HUES48 (cell line): ENCODE measurements at regions not wholly inside any gene's neighbourhood (a gene's known extent, or its start where the extent isn't known, plus 50 kb on each side); places are given as distances from the start of the nearest gene placed in this dataset.

ENCODE experiments used
- H3K27ac ChIP-seq: one replicate; pipeline ENCODE4 v1.7.0; 2013; ENCODE audit warnings: low read depth, low read length, inconsistent platforms
- H3K27me3 ChIP-seq: 2 replicates; pipeline ENCODE4 v1.6.1; 2013; ENCODE audit warnings: mild to moderate bottlenecking, low read length; ENCODE audit not compliant: control insufficient read depth, insufficient read depth
- H3K36me3 ChIP-seq: 2 replicates; pipeline ENCODE4 v1.6.1; 2013; ENCODE audit warnings: low read length; ENCODE audit not compliant: control insufficient read depth, insufficient read depth
- H3K4me1 ChIP-seq: 2 replicates; pipeline ENCODE4 v1.6.1; 2013; ENCODE audit warnings: mild to moderate bottlenecking, low read length; ENCODE audit not compliant: control insufficient read depth, insufficient read depth
- H3K4me3 ChIP-seq: 2 replicates; pipeline ENCODE4 v1.5.1; 2013; ENCODE audit warnings: mild to moderate bottlenecking, low read depth, low read length
- H3K9ac ChIP-seq: 2 replicates; pipeline ENCODE4 v1.6.1; 2013; ENCODE audit warnings: mild to moderate bottlenecking, low read depth, low read length, moderate library complexity
- H3K9me3 ChIP-seq: 2 replicates; pipeline ENCODE4 v1.6.1; 2013; ENCODE audit warnings: low read length; ENCODE audit not compliant: control insufficient read depth, insufficient read depth

GRCh38 chr10:9800011-9800410 is 1217.7 kb upstream of the CELF2 start:
- no peak overlapping the region for H3K27ac ChIP-seq
- H3K9ac ChIP-seq, result no peak overlapping the region
- H3K27me3 ChIP-seq, result no peaks in the 10 kb centered on the region
- H3K4me1 ChIP-seq, result no peaks in the 10 kb centered on the region
- H3K36me3 ChIP-seq, result no peaks in the 10 kb centered on the region
- no peaks in the 10 kb centered on the region for H3K9me3 ChIP-seq
- no peak overlapping the region for H3K4me3 ChIP-seq

GRCh38 chr10:9800571-9800970 is 1217.1 kb upstream of the CELF2 start:
- no peak overlapping the region for H3K27ac ChIP-seq
- no peaks in the 10 kb centered on the region for H3K9me3 ChIP-seq
- no peaks in the 10 kb centered on the region for H3K36me3 ChIP-seq
- no peaks in the 10 kb centered on the region for H3K4me1 ChIP-seq
- H3K4me3 ChIP-seq, result no peak overlapping the region
- no peaks in the 10 kb centered on the region for H3K27me3 ChIP-seq
- H3K9ac ChIP-seq, result no peak overlapping the region

- H3K36me3 ChIP-seq, result no peaks in the 10 kb centered on the region
- no peak overlapping the region for H3K4me3 ChIP-seq
- H3K4me1 ChIP-seq, result no peaks in the 10 kb centered on the region
- H3K9me3 ChIP-seq, result no peaks in the 10 kb centered on the region
- no peaks in the 10 kb centered on the region for H3K27me3 ChIP-seq
- H3K9ac ChIP-seq, result no peak overlapping the region
- H3K27ac ChIP-seq, result no peak overlapping the region
Measured at GRCh38 chr10:9807846-9808245, 1209.8 kb upstream of the CELF2 start.

GRCh38 chr10:9811601-9812000 is 1206.1 kb upstream of the CELF2 start:
- H3K9ac ChIP-seq, result no peak overlapping the region
- H3K27me3 ChIP-seq, result no peaks in the 10 kb centered on the region
- H3K4me3 ChIP-seq, result no peak overlapping the region
- H3K27ac ChIP-seq, result no peak overlapping the region
- no peaks in the 10 kb centered on the region for H3K9me3 ChIP-seq
- no peaks in the 10 kb centered on the region for H3K4me1 ChIP-seq
- H3K36me3 ChIP-seq, result no peaks in the 10 kb centered on the region

GRCh38 chr10:9814285-9814864 is 1203.3 kb upstream of the CELF2 start:
- Histone ChIP-seq H3K9ac (no peak overlapping the region), H3K4me1 (no peaks in the 10 kb centered on the region), H3K4me3 (no peak overlapping the region), H3K27ac (no peak overlapping the region), H3K36me3 (no peaks in the 10 kb centered on the region), H3K27me3 (no peaks in the 10 kb centered on the region), H3K9me3 (no peaks in the 10 kb centered on the region)

GRCh38 chr10:9819756-9820494 is 1197.7 kb upstream of the CELF2 start:
- Histone ChIP-seq H3K36me3 (no peaks in the 10 kb centered on the region), H3K9ac (no peak overlapping the region), H3K27me3 (no peaks in the 10 kb centered on the region), H3K9me3 (no peaks in the 10 kb centered on the region), H3K4me1 (no peaks in the 10 kb centered on the region), H3K27ac (no peak overlapping the region), H3K4me3 (no peak overlapping the region)

- Histone ChIP-seq H3K9ac (no peak overlapping the region), H3K27me3 (no peaks in the 10 kb centered on the region), H3K36me3 (no peaks in the 10 kb centered on the region), H3K4me1 (no peaks in the 10 kb centered on the region), H3K27ac (no peak overlapping the region), H3K4me3 (no peak overlapping the region), H3K9me3 (no peaks in the 10 kb centered on the region)
Measured at GRCh38 chr10:9823268-9823930, 1194.3 kb upstream of the CELF2 start.

- H3K27me3 ChIP-seq, result no peaks in the 10 kb centered on the region
- H3K36me3 ChIP-seq, result no peaks in the 10 kb centered on the region
- H3K4me3 ChIP-seq, result no peak overlapping the region
- H3K9me3 ChIP-seq, result no peaks in the 10 kb centered on the region
- H3K9ac ChIP-seq, result no peak overlapping the region
- no peak overlapping the region for H3K27ac ChIP-seq
- H3K4me1 ChIP-seq, result no peaks in the 10 kb centered on the region
Measured at GRCh38 chr10:9824631-9825071, 1193.0 kb upstream of the CELF2 start.

- Histone ChIP-seq H3K9ac (no peak overlapping the region), H3K4me1 (no peaks in the 10 kb centered on the region)
Measured at GRCh38 chr10:9825491-9826018, 1192.1 kb upstream of the CELF2 start.

GRCh38 chr10:9828110-9828509 is 1189.6 kb upstream of the CELF2 start:
- no peaks in the 10 kb centered on the region for H3K9me3 ChIP-seq
- H3K27me3 ChIP-seq, result no peaks in the 10 kb centered on the region
- no peak overlapping the region for H3K4me3 ChIP-seq
- H3K9ac ChIP-seq, result no peak overlapping the region
- H3K4me1 ChIP-seq, result no peaks in the 10 kb centered on the region
- no peak overlapping the region for H3K27ac ChIP-seq
- H3K36me3 ChIP-seq, result no peaks in the 10 kb centered on the region

More at GRCh38 chr10:9825491-9826018, 1192.1 kb upstream of the CELF2 start:
- Histone ChIP-seq H3K4me3 (no peak overlapping the region), H3K27me3 (no peaks in the 10 kb centered on the region), H3K36me3 (no peaks in the 10 kb centered on the region), H3K9me3 (no peaks in the 10 kb centered on the region), H3K27ac (peak overlapping the region; percentile 59)

GRCh38 chr10:9833942-9834341 is 1183.7 kb upstream of the CELF2 start:
- H3K4me3 ChIP-seq, result no peak overlapping the region
- no peak overlapping the region for H3K27ac ChIP-seq
- H3K9me3 ChIP-seq, result no peaks in the 10 kb centered on the region
- H3K36me3 ChIP-seq, result no peaks in the 10 kb centered on the region
- no peaks in the 10 kb centered on the region for H3K27me3 ChIP-seq
- no peak overlapping the region for H3K9ac ChIP-seq
- H3K4me1 ChIP-seq, result peaks cover 5% of the 10 kb centered on the region; the same call in 1 of the 2 replicates
